Naive thymus-derived CD8-positive, alpha-beta T cell (primary cell): ENCODE measurements at regions not wholly inside any gene's neighbourhood (a gene's known extent, or its start where the extent isn't known, plus 50 kb on each side); places are given as distances from the start of the nearest gene placed in this dataset.

Source experiments
- ATAC-seq, 2 donors: fragments of 150-1000 bp; cut with Tn5 transposase in 1 of 2; sonication (Bioruptor Pico), chemical (Tn5 transposase) in 1 of 2; 1 replicate in 1 of 2; 2 replicates in 1 of 2; pipeline ENCODE4 v1.10.0; 2021; ENCODE audit warnings: mild to moderate bottlenecking in 2 of 2, moderate library complexity in 2 of 2
- POLR2A ChIA-PET: fragments of 350-600 bp; sonication (Branson Sonifier 250); formaldehyde crosslinking; loops from one replicate; lab custom pipeline; 2021; ENCODE audit warnings: antibody characterized with exemption; lab: Charles Lee
- DNase-seq, 10 donors: peaks; one replicate each; pipeline versions ENCODE4 v3.0.0 to v3.0.0-alpha.2; 2020 to 2022
- H3K27ac Mint-ChIP-seq, 10 donors: one replicate each; pipeline ENCODE4 v1.8.0; 2020 to 2022; ENCODE audit warnings: mild to moderate bottlenecking in 10 of 10, mixed read lengths in 10 of 10, moderate library complexity in 4 of 10, inconsistent platforms in 1 of 10
- H3K27me3 Mint-ChIP-seq, 5 donors: one replicate each; pipeline ENCODE4 v1.8.0; 2021 to 2022; ENCODE audit warnings: mixed read lengths in 5 of 5
- H3K36me3 Mint-ChIP-seq, 3 donors: one replicate each; pipeline ENCODE4 v1.8.0; 2020 to 2022; ENCODE audit warnings: mixed read lengths in 3 of 3, mild to moderate bottlenecking in 2 of 3, inconsistent platforms in 1 of 3
- H3K4me1 Mint-ChIP-seq, 4 donors: one replicate each; pipeline ENCODE4 v1.8.0; 2021 to 2022; ENCODE audit warnings: mixed read lengths in 4 of 4
- H3K4me3 Mint-ChIP-seq, 10 donors: one replicate each; pipeline ENCODE4 v1.8.0; 2020 to 2022; ENCODE audit warnings: mild to moderate bottlenecking in 10 of 10, mixed read lengths in 10 of 10, moderate library complexity in 6 of 10, inconsistent platforms in 1 of 10
- H3K9me3 Mint-ChIP-seq, 9 donors: one replicate each; pipeline ENCODE4 v1.8.0; 2020 to 2022; ENCODE audit warnings: mixed read lengths in 9 of 9, mild to moderate bottlenecking in 3 of 9, inconsistent platforms in 1 of 9, moderate library complexity in 1 of 9

GRCh38 chr7:106335814-106336213 is 51.0 kb upstream of the NAMPT start:
- H3K9me3 Mint-ChIP-seq: peaks cover 0 to 41% (median 12%) of the 10 kb centered on the region in 9 donors
- peaks cover 14 to 24% (median 18%) of the 10 kb centered on the region in 5 donors for H3K27me3 Mint-ChIP-seq
- peaks cover 0 to 1% (median 0%) of the 10 kb centered on the region in 4 donors for H3K4me1 Mint-ChIP-seq
- no peak overlapping the region for H3K27ac Mint-ChIP-seq
- ATAC-seq: no peak
- H3K36me3 Mint-ChIP-seq: peaks cover 0 to 11% (median 8%) of the 10 kb centered on the region in 3 donors
- DNase-seq: no peak
- no peak overlapping the region for H3K4me3 Mint-ChIP-seq
- POLR2A ChIA-PET: no interaction called here
